ENCODE measurements at regions not wholly inside any gene's neighbourhood (a gene's known extent, or its start where the extent isn't known, plus 50 kb on each side); places are given as distances from the start of the nearest gene placed in this dataset.
A peak's percentile ranks its signal among the peaks of the same experiment; 100 is the strongest.
"Not testable (repeated sequence)": the region's sequence is repeated elsewhere in the genome, so short reads cannot be mapped to it uniquely, and the experiment has no call there.

DNA sequence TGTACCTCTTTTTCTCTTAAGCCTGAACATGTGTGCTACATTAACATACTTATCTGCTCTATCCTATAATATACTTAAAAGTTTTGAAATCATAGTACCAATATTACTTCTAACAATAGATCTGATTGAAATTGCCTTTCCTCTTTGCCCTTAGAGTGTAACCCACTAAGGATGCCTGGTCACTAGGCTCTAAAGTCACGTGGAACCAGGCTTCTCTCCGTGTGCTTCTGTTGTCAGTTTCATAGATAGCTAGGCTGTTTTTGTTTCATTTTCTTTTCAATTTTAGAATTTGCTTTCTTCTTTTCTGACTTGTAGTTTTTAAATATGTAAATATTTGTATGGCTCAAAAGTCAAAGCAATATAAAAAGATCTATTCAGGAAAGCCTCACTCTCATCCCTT, 100.5 kb upstream of the PZP start:
- ATAC-seq; DNase-seq (ENCODE audit: low read depth in 1 of 2, low spot score in 1 of 2); H3K27ac ChIP-seq; CTCF ChIA-PET; H3K9me3 ChIP-seq; FAIRE-seq; H3K4me3 ChIP-seq; H3K4me2 ChIP-seq; H3K4me1 ChIP-seq; POLR2A ChIA-PET: not testable (repeated sequence)
- WGBS (ENCODE audit: missing lambda C conversion rate), result 91% methylated on average over 2 of the region's 2 CpGs

DNA sequence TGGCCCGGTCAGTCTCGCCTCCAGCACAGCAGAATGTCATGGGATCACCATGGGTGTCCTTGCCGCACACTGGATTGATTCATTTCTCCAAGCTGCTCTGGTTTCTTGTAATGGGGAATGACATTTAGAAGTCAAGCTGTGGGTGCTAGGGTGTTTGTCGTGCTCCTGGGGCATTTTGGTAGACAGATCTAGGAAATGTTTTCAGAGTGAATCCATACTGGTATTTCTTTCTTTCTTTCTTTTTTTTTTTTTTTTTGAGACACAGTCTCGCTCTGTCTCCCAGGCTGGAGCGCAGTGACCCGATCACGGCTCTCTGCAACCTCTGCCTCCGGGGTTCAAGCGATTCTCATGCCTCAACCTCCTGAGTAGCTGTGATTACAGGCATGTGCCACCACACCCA, 100.0 kb upstream of the PZP start:
- WGBS (ENCODE audit: missing lambda C conversion rate), result 93% methylated on average over 10 of the region's 10 CpGs
- CTCF ChIA-PET, POLR2A ChIA-PET: not testable (repeated sequence)

GRCh38 chr12:9307255-9307654, 99.1 kb upstream of the PZP start:
- H3K27ac ChIP-seq; POLR2A ChIA-PET; H3K4me2 ChIP-seq; CTCF ChIA-PET; H3K9me3 ChIP-seq; DNase-seq (ENCODE audit: low read depth in 1 of 2, low spot score in 1 of 2); H3K4me1 ChIP-seq; H3K4me3 ChIP-seq; FAIRE-seq: not testable (repeated sequence)
- 91% methylated on average over 5 of the region's 5 CpGs for WGBS (ENCODE audit: missing lambda C conversion rate)
- ATAC-seq, result peak; percentile 51 to 56; a peak in 3 of 6 replicates

More for the DNA sequence above, 100.0 kb upstream of the PZP start:
- H3K9me3 ChIP-seq; H3K4me1 ChIP-seq; H3K27ac ChIP-seq; H3K4me3 ChIP-seq; H3K4me2 ChIP-seq; ATAC-seq; DNase-seq (ENCODE audit: low read depth in 1 of 2, low spot score in 1 of 2); FAIRE-seq: not testable (repeated sequence)

GRCh38 chr12:9306004-9306403, 97.8 kb upstream of the PZP start:
- H3K4me3 ChIP-seq; H3K9me3 ChIP-seq; H3K4me1 ChIP-seq; DNase-seq (ENCODE audit: low read depth in 1 of 2, low spot score in 1 of 2); POLR2A ChIA-PET; H3K4me2 ChIP-seq; FAIRE-seq; H3K27ac ChIP-seq; CTCF ChIA-PET; ATAC-seq: not testable (repeated sequence)
- 100% methylated on average over 1 of the region's 12 CpGs for WGBS (ENCODE audit: missing lambda C conversion rate)

- H3K4me3 ChIP-seq; H3K4me1 ChIP-seq; H3K9me3 ChIP-seq; CTCF ChIA-PET; POLR2A ChIA-PET; DNase-seq (ENCODE audit: low read depth in 1 of 2, low spot score in 1 of 2); H3K27ac ChIP-seq; ATAC-seq; FAIRE-seq; H3K4me2 ChIP-seq: not testable (repeated sequence)
- WGBS (ENCODE audit: missing lambda C conversion rate), result 95% methylated on average over 13 of the region's 13 CpGs
Observed at GRCh38 chr12:9304540-9304939, 96.3 kb upstream of the PZP start.

- 50% methylated on average over 1 of the region's 13 CpGs for WGBS (ENCODE audit: missing lambda C conversion rate)
- H3K9me3 ChIP-seq; H3K4me1 ChIP-seq; ATAC-seq; DNase-seq (ENCODE audit: low read depth in 1 of 2, low spot score in 1 of 2); H3K4me3 ChIP-seq; H3K27ac ChIP-seq; POLR2A ChIA-PET; FAIRE-seq; CTCF ChIA-PET; H3K4me2 ChIP-seq: not testable (repeated sequence)
Observed at GRCh38 chr12:9295872-9296271, 87.7 kb upstream of the PZP start.

GRCh38 chr12:9294072-9294620, 86.0 kb upstream of the PZP start:
- H3K27ac ChIP-seq; H3K4me2 ChIP-seq; H3K9me3 ChIP-seq; FAIRE-seq; DNase-seq (ENCODE audit: low read depth in 1 of 2, low spot score in 1 of 2); POLR2A ChIA-PET; H3K4me3 ChIP-seq; ATAC-seq; CTCF ChIA-PET; H3K4me1 ChIP-seq: not testable (repeated sequence)
- WGBS (ENCODE audit: missing lambda C conversion rate), result 77% methylated on average over 13 of the region's 16 CpGs

- POLR2A ChIA-PET; H3K4me3 ChIP-seq; CTCF ChIA-PET; FAIRE-seq; ATAC-seq; H3K27ac ChIP-seq; H3K4me2 ChIP-seq; H3K9me3 ChIP-seq; DNase-seq (ENCODE audit: low read depth in 1 of 2, low spot score in 1 of 2); H3K4me1 ChIP-seq: not testable (repeated sequence)
- WGBS (ENCODE audit: missing lambda C conversion rate), result no CpG with 5 or more reads among the region's 3 CpGs
Observed at GRCh38 chr12:9293391-9293790, 85.2 kb upstream of the PZP start.

GRCh38 chr12:9289984-9290383, 81.8 kb upstream of the PZP start:
- FAIRE-seq; POLR2A ChIA-PET; DNase-seq (ENCODE audit: low read depth in 1 of 2, low spot score in 1 of 2): not testable (repeated sequence)

DNA sequence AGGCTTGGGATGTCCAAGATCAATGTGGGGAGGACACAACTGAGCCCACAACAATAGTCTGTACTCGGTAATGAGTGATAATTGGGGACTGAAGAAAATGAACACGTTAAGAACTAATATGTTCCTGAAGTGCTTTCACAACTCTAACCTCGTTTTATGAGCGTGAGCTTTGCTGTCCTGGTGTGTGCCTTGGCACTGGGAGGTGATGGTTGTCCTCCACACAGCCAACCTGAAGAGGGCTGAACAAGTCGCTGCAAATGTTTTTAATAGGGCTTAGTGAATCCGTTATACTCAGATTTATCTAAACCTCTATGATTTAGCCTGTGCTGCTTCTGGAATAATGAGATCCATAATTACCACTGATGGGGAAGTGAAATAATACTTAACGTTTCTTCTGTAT, 76.5 kb upstream of the PZP start:
- peak in 1 of 2 experiments; percentile 10; a peak in 3 of 6 replicates for ATAC-seq

More at GRCh38 chr12:9289984-9290383, 81.8 kb upstream of the PZP start:
- H3K4me1 ChIP-seq, H3K9me3 ChIP-seq, CTCF ChIA-PET, H3K4me2 ChIP-seq, H3K4me3 ChIP-seq, ATAC-seq, H3K27ac ChIP-seq: not testable (repeated sequence)
- WGBS (ENCODE audit: missing lambda C conversion rate), result 100% methylated on average over 2 of the region's 5 CpGs

More for the DNA sequence above, 76.5 kb upstream of the PZP start:
- H3K9me3 ChIP-seq; POLR2A ChIA-PET; DNase-seq (ENCODE audit: low read depth in 1 of 2, low spot score in 1 of 2); CTCF ChIA-PET; H3K4me1 ChIP-seq; FAIRE-seq: not testable (repeated sequence)
- WGBS (ENCODE audit: missing lambda C conversion rate), result 40% methylated on average over 7 of the region's 7 CpGs
- peak overlapping the region; percentile 50 for H3K4me3 ChIP-seq
- peak overlapping the region in 1 of 2 experiments; percentile 93; a peak in 3 of 6 replicates for H3K27ac ChIP-seq
- H3K4me2 ChIP-seq, result peak overlapping the region; percentile 84

Data from A549 (cell line).